Fibroblast of skin of right biceps (primary cell): ENCODE measurements at regions not wholly inside any gene's neighbourhood (a gene's known extent, or its start where the extent isn't known, plus 50 kb on each side); places are given as distances from the start of the nearest gene placed in this dataset.

ENCODE experiments used
- DNase-seq: peaks from one replicate; pipeline ENCODE4 v3.0.0-alpha.2; 2013

- no peak for DNase-seq
These were observed 76.3 kb upstream of the SLITRK1 start for GRCh38 chr13:83958531-83958930.

- no peak for DNase-seq
These were observed 72.7 kb upstream of the SLITRK1 start for GRCh38 chr13:83955011-83955410.

- DNase-seq, result no peak
These were observed 71.6 kb upstream of the SLITRK1 start for GRCh38 chr13:83953916-83954315.

GRCh38 chr13:83950293-83950692 lies 68.0 kb upstream of the SLITRK1 start:
- no peak for DNase-seq

- no peak for DNase-seq
These were observed 61.4 kb upstream of the SLITRK1 start for GRCh38 chr13:83943530-83944279.

DNA sequence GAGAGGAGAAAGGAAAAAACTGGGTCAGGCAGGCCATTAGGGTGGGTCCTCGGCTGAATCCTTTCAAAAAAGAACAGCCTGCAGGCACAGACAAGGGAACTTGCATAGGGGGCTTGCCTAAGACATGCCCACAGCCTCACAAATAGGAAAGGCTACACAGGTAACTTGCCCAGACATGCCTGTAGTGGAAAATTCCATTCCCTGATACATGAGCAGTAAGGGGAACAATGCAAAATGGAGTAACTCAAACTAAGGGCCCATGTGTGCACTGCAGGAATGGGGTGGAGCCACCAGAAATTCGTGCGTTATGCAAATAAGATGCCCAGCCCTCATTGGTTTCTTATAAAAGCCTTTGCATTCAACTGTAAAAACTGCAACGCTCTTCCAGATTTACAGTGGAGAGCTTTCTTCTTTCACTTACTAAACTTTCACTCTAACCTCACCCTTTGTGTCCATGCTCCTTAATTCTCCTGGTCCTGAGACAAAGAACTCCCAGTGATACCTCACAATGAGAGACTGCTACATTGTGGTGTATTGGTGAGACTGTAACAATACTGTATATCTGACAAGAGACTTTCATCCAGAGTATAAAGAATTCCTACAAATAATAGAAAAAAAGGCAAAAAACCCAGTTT lies 59.5 kb upstream of the SLITRK1 start:
- DNase-seq, result no peak

DNA sequence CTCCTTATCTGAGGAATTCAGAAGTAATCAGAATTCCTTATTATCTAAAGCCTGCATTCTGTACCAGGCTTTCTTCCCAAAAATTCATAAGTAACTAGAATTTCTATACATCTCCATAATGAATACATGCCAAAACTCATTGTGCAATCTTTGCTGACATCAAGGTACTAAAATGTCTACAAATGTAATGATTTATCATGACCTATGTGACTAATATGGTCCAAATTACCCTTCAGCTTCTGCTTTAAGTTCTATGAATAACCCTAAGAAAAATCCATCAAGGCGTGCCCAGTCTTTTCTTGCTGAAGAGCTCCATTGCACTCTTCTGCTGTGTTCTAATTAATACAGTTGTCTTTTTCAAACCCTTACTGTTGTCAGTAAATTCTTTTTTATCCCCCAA lies 58.5 kb upstream of the SLITRK1 start:
- DNase-seq, result peak; percentile 83

- no peak for DNase-seq
These were observed 55.3 kb upstream of the SLITRK1 start for GRCh38 chr13:83937579-83937978.

- DNase-seq, result no peak
These were observed 53.3 kb upstream of the SLITRK1 start for GRCh38 chr13:83935566-83935965.
